Embryonic facial prominence (tissue), 1 donor: ENCODE measurements at regions not wholly inside any gene's neighbourhood (a gene's known extent, or its start where the extent isn't known, plus 50 kb on each side); places are given as distances from the start of the nearest gene placed in this dataset.
A peak's percentile ranks its signal among the peaks of the same experiment; 100 is the strongest.

Source experiments
- DNase-seq: peaks from one replicate; pipeline ENCODE4 v3.0.0-alpha.2; 2016; ENCODE audit errors: extremely low spot score

GRCh38 chr6:21961226-21961625 is 335.6 kb downstream of the PRL start:
- DNase-seq = no peak

DNA sequence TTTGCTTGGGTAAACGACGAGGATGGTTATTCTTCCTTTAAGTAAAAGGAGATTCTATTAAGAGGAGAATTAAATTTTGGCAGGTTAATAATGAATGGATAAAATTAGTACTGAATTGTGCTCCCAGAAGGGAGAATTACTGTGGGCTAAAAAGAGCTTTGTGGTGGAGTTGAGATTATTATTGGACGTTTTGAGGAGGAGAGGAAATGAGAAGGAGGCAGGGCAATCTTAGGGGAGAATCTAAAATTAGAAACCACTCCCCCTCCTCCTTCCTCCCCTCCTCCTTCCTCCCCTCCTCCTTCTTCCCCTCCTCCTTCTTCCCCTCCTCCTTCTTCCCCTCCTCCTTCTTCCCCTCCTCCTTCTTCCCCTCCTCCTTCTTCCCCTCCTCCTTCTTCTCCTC is 331.8 kb downstream of the PRL start:
- DNase-seq = no peak

- DNase-seq = no peak
These were observed 330.8 kb downstream of the PRL start for GRCh38 chr6:21965953-21966539.

DNA sequence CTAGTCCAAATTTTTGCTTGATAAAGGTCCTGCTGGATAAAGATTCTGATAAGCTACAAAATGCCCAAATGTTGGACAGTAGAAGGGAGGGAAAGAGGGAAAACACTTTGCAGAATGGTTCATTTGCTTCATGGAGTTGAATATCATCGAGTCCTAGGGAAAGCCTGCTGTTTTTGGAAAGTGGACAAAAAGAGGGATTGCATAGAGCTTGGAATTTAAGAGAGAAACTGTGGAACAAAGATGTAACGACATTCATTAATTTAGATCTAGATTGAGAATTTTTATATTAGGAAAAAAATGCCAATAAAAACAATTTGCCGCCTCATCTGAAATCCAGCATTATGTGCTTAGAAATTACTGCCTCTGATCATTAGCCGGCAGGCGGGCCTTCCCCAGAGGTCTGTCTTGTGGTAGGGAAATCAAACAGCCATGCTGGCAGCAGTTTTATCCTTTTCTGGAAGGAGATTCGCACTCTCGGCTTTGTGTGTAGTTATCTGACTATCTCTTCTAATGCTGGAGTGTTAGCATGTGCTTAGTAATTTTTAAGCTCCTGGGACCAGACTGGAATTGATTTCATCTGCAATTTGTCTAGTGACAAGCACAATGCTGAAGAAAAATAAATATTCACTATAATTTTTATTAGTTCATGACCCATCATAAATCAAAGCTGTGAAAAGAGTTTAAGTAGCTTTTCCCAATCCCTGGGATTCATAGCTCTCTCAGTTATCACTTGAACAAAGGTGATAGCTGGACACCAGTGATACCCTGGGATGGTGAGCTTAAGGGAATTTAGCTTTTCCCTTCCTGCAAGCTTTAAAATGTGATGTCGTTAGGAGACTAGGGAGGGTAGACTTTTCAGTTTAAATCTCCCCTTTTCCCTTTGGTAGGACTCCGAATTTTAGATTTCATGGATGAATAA is 329.5 kb downstream of the PRL start:
- no peak for DNase-seq

GRCh38 chr6:21968411-21968810 is 328.4 kb downstream of the PRL start:
- no peak for DNase-seq

DNA sequence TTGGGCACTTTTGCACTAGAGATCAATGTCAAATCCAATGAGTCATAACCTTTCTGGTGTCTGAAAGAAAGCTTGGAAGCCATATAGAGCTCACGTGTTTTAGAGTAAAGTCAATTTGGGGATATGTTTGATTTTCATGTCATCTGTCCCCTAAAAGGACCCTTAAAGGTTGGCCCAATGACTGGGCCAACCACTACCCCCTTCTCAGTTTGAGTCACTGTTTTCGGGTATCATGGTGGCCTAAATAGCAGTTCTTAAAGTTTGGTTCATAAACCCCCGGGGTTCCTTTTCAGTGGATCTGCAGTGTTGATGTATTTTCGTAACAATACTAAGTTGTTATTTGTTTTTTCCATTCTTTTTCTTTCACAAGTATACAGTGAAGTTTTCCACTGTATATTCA is 327.6 kb downstream of the PRL start:
- no peak for DNase-seq

DNA sequence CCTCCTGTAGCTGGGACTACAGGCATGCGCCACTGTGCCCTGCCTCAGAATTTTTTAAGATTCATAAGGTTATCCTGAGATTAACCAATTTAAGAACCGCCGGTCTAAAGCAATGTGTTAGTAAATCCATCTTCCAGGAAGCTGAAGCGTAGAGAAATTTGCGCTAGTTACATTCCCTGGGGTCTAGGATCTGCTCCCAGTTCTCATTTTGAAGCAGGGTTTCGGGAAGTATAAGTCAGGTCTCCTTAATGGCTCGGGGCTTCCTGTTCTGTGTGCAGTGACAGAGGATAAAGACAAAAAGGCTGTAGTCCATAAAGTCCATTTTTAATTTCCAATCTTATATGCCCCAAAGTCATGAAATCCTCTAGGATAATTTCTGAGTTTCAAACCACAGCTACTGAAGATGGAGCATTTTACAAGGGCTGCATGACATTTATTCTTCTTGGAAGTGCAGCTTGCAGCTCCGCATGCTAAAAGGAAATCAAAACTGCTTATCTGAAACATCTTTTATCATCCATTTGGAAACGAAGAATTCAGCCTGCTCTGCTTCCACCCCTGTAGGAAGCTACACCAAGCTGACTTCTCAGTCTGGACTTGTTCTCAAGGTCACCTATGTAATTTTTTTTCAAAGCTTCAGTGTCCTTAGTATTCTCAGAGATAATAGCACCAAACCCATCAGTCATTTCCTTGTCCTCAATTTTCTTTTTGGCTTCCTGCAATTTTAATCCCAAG is 326.1 kb downstream of the PRL start:
- DNase-seq = no peak

DNA sequence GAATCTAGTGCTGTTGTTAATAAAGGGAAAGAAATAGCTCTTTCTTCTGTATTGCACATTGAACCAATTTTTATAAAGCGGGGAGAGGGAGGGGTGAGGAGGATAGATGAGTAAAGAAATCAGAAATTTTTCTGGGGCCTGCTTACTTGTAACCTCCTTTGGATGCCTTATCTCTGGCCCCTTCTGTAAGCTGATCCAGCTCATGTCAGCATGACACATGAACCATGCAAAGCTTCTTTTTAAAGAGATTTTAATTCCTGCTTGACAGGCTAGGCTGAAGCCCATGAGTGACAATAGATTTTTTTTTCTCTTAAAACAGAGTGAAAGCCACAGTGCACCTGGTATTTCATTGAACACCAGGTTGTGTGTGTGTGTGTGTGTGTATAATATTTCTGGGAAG is 325.3 kb downstream of the PRL start:
- no peak for DNase-seq

DNA sequence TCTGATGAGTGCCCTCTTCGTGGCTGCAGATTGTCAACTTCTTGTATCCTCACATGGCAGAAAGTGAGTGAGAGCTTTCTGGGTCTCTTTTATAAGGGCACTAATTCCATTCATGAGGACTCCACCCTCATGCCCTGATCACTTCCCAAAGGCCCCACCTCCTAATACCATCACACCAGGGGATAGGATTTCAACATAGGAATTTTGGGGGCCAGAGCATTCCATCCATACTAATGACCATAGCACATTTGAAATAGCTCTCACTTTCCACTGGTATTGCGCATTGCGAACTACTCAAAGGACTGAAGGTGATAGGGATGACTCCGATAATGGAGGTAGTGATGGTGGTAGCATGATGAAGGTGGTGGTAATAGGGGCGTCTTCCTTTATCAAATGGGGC is 324.3 kb downstream of the PRL start:
- DNase-seq = no peak

GRCh38 chr6:21977346-21977745 is 319.5 kb downstream of the PRL start:
- DNase-seq = no peak

GRCh38 chr6:21981235-21981833 is 315.5 kb downstream of the PRL start:
- DNase-seq = no peak

DNA sequence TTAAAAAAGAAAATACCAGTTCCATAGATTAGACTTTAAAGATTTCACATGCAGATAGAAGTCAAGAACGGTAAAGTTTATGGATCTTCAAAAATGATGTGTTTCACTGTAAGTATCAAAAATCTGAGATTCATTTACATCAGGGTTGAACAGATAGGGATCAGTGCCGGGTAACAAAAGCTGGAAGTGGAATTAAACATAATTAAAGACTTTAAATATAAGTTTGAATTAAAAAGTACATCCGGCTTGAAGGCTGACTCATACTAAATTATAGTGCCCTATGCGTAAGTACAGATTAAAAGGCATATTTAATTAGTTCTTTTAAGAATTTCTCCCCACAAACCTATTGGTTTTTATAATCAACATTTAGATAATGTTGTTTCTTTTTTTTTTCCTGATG is 312.7 kb downstream of the PRL start:
- DNase-seq = no peak

DNA sequence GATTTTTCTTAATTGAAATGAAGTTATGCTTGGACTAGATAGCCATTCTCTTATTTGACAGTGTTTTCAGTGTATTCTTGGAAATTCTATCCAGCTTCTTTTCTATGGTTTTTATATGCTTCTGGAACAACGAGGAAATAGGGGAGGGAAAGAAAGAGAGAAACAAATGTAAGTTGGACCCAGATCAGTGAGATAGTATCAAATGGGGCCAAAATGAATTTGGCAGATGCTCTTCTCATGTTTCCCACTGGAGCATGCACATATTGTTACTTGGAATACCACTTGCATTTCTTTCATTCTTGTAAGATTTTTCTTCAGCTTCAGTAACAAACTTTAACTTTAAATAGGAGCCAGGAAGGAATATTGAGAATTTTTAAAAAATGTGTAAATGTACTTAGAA is 312.3 kb downstream of the PRL start:
- no peak for DNase-seq

GRCh38 chr6:21985904-21986303 is 310.9 kb downstream of the PRL start:
- DNase-seq = no peak

DNA sequence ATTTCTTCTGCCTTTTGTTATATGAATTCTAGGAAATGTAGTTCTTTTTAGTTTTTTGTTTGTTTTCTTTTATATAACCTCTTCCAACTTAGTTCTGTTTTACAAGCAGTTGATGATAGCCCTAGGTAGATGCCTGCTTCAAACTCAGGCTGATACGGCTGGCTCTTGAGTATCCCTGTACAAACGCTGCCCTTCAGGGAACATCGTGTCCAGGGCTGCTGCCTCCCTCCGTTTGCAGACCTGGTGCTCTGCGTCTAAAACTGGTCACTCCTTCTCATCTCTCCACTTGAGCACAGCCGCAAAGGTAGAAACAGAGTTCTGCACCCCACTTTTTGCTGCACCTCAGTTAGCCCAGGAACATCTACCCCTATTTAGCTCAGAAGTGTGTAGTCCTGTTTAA is 310.1 kb downstream of the PRL start:
- DNase-seq = no peak

- peak; percentile 80 for DNase-seq
These were observed 309.3 kb downstream of the PRL start for GRCh38 chr6:21987501-21987957.

- no peak for DNase-seq
These were observed 306.3 kb downstream of the PRL start for GRCh38 chr6:21990577-21990976.

DNA sequence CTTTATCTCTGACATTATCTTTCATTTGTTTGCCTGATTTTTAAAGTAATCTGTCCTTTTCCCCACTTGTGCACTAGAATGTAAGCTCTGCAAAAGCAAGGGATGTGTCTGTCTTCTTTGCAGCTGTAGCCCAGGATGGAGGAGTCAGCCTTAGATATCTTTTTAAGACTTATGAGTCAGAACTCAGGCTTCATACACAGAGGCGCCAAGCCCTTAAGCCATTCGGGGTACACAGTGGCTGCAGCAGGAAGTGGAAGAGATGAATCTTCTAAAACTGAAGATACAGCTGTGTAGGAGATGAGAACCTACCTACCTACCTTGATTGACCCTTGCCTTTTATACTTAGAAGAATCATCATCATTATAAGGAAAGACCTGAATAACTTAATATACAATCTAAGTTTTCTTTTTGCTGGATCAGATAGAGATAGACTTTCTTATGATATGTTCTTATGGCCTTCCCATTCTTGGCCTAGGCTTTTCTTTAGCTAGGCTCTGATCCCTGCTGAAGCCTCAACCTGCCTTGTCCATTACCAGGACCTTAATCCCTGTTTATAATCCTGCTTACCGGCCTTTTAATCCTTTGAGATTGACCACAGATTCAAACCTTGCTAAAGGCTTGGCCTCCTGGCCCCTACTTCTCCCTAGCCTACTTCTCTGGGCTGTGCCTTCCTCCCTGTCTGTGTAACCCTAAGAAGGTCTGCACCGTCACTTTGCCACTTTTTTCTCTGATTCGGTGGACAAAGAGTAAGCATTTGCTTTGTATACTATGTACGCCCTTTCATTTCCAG is 304.5 kb downstream of the PRL start:
- DNase-seq = no peak

GRCh38 chr6:21993841-21994240 is 303.0 kb downstream of the PRL start:
- no peak for DNase-seq

DNA sequence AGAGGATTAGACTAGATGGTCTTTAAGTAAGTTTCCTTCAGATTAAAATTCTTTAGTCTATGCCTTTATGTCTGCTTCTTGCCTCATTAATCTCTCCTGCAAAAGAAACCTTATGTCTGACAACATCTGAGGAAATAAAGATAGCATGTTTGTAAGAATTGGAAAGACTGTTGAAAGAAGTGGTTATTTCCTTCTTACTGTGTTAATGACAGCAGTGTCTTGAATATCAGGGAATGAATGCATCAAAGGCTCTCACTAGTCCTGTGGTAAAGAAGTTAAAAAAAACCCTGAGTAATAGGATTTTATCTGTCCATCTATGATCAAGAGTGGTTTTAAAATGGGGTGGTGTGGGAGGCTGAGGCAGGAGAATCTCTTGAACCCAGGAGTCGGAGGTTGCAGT is 302.0 kb downstream of the PRL start:
- no peak for DNase-seq

DNA sequence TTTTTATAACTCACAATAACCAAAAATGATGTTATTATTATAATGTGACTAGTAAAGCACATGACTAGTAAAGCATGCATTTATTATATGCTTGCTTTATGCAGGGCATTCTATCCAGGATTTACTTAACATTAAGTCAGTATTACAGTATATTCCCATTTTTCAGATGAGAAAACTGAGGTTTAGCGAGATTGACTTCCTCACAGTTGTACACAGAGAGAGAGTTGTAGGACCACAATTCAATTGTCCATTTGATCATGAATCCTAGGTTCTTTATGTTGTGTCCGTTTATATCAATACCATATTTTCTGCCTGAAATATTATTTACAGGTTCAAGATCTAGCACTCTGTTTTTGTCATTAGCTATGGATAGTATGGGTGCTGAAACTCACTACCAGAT is 301.5 kb downstream of the PRL start:
- no peak for DNase-seq
